ENCODE measurements at regions not wholly inside any gene's neighbourhood (a gene's known extent, or its start where the extent isn't known, plus 50 kb on each side); places are given as distances from the start of the nearest gene placed in this dataset.

DNA sequence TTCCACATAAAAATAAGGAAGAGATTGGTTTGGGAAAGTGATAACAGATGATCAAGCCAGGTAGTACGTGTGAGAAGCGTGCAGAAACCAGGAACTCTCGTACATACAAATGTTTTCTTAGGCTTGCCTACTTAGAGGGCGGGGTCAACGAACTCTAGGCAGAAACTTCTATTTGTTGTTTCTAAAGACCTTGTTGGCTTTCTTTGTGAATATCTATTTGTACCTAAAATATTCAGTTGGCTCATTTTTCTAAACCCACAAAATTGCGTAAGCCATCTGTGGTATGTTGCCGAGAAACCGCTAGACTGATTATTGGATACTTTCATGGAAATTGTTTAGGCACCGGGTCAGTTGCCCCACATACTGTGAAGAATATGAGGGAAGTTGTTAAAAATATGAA is 458.5 kb downstream of the MAT2B start:
- DNase-seq, result no peak

DNA sequence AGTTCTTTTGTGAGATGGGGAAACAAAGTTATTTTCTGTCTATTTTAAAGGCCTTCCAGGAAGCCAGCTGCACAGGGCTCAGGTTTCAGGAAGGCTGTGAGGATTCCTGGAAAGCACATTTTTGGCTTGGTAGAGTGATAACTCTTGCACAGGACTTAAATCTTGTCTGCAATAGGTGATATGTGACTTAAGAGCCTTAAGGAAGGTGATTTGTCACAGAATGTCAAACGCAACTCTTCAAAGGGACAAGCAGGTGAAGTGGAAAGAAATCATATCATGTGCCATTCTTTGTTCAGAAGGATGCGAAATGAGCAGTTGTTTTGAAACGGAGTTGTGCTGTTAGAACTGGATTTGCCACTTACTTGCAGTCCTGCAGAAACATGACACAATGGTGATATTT is 459.3 kb downstream of the MAT2B start:
- DNase-seq, result no peak

DNA sequence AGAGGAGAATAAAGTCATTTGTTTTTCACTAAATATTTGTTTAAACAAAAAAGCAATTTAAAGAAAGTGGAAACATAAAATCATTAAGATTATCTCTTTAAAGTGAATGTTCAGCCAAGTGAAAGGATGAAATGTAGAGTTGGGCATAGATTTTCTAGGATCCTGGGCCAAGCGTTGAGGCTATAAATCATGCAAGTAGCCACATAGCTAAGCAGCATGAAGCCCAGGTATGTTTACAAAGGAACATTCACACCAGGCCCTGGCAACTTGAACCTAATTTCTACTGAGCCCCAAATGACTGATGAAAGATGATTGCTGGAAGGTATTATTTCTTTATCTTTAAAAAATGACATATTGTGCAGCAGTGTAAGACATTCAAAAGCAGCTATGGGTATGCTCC is 461.8 kb downstream of the MAT2B start:
- DNase-seq, result no peak

DNA sequence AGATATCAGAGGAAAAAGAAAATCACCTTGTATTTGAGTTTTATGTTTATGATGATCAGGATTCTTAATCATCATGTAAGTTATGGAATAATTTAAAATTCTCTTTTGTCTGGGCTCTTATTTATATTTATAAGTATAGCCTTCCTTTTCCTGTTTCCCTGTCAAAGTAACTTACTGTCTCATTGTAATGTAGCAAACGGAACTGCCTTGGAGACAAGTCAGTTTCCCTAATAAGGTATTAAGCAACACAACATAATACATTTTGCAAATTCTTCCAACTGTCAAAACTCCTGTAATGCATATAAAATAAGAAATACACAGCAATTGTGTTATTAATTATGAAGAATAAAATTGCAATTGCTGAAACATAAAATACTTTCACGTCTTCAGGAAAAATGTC is 463.2 kb downstream of the MAT2B start:
- no peak for DNase-seq

DNA sequence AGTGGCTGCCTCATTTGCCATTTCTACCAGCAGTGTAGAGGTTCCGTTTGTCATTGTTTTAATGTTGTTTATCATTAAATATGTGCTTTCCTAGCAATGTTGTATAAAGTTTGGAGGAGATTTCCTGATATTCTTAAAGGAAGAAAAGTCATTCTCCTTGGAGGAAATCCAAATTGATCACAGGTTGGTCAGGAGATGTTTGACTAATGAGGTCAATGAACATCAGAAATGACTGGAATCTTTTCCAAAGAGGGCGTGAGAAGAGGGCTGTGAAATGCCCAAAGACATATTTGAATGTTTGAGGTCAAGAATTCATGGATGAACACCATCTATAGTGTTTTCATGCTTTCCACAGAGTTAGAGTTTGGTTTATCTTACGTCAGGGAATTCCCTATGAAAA is 471.3 kb downstream of the MAT2B start:
- DNase-seq, result no peak

DNA sequence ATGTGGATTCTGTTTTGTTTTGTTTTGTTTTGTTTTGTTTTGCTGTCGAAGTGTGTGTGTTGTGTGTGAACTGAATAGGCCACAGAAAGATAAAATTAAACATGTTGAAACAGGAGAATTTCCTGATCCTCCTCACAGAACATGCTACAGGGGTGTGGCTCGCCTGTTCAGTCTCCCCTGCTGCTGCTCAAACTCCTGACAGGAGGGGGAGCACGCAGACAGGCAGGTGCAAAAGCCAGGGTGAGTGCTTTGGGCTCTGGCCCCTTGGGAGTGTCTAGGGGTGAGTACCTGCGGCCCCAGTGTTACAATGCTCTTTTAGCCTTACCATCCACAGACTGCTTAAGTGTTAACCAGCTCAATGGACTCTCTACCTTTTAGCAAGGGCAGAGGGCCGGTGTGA is 473.5 kb downstream of the MAT2B start:
- no peak for DNase-seq

DNA sequence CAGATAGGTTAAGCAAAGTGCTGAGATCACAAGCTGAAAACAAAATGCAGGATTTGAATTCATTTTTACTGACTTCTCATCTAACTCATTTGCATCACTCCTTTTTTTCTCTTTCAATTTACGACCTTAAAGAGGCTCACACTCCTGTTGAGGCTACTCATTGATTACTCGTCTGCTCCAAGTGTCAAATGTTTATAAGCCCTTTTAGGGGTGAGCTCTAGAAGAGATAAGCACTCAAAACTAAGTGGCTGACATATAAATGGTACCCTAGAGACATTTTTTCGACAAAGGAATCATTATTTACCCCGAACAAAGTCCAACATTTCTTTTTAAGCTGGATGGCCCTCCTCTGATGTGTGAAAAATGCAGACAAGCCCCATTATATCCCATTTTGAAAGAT is 483.1 kb downstream of the MAT2B start:
- DNase-seq, result no peak

DNA sequence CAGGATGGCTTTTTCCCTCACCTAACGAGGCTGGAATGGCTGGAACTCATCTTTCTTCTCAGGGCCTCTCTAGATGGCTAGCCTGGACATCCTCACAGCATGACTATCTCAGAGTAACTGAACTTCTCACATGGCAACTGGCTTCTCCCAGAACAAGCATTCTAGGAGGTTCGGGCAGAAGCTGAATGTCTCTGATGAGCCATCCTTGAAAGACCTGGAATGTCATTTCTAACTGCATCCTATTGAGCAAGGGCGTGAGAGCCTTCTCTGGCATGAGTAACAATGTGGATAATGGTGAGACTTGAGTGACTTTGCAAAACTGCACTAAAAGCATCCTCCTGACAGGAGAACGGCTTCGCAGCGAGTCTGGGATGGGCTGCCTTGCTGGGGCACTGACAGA is 487.7 kb downstream of the MAT2B start:
- no peak for DNase-seq

DNA sequence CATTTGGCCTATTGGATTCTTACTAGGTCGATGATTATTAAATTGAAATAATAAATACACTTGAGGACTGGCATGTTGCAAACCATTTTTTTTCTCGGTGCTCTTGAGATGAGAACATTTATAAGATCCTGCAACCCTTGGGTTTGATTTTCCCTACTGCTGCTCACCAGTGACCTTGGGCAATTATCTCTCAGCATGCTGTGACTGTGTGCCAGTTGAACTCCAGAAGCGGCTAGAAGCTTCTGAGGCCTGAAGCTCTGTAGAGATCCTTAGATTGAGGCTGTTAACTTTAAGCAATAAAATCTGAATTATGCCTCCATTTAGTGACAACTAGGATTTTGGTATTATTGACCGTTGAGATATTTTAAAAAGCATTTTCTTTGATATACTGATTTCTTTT is 489.8 kb downstream of the MAT2B start:
- no peak for DNase-seq

DNA sequence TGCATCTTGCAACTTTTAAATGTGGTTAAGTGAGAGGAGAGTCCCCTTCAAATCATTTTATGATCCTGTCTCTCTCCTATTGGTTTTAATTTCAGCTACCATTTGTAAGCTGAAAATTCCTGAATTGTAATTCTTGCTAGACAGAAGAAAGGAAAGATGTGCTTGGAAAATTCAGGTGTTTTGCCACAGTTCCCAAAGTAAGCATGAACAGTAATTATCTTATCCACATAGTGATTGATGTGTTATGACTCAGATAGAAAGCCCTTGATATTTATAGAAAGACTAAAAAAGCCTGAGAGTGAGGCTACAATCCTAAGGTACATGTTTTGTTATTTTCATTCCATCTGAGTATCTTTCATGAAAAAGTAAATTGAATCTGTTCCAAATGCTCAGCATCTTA is 492.5 kb downstream of the MAT2B start:
- no peak for DNase-seq

DNA sequence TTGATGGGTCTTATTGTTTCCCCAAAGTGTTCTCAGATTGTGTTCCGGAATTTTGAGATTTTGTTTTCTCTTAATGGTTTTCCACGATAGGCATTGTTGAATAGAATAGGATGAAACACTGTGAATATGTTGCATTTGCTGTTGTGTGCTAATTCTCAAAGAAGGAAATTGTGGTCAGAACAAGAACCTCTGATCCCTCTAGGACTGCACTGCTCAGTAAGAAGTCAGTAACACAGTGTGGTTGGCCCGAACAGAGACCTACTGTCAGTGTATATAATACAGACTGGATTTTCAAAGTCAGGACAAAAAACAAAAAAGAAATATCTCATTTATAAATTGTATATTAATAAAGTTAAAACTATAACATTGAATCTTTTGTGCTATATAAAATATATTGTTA is 494.8 kb downstream of the MAT2B start:
- DNase-seq, result no peak

DNA sequence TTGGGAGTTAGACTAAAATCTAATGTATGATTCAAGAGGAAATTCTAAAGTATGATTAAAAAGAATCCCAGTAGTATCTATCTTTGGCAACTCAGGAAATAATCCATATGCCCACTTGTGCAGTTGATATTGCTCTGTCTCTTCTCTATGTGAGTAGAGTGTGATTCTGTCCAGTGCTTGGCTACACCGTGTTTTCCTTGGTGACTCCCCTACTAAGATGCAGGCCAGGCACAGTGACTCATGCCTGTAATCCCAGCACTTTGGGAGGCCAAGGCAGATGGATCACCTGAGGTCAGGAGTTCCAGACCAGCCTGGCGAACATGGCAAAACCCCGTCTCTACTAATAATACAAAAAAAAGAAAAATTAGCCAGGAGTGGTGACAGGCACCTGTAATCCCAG is 495.4 kb downstream of the MAT2B start:
- no peak for DNase-seq

DNA sequence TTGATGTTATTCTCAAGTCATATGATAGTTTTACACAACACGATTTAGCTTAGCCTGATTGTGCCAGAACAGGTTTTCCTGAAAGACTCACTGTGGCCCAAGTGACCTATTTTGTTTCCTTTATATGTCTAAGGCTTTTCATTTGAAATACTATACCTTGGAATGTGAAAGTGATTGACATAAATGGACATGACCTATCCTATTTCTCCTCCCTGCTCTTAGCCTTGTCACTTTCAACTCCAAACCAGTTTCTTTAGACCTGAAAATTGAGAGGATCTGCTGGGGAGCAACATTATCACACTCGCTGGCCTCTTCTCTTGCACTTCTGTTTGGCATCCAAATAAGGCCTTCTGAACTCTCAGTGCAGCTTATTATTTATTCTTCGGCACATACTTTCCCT is 496.8 kb downstream of the MAT2B start:
- no peak for DNase-seq

DNA sequence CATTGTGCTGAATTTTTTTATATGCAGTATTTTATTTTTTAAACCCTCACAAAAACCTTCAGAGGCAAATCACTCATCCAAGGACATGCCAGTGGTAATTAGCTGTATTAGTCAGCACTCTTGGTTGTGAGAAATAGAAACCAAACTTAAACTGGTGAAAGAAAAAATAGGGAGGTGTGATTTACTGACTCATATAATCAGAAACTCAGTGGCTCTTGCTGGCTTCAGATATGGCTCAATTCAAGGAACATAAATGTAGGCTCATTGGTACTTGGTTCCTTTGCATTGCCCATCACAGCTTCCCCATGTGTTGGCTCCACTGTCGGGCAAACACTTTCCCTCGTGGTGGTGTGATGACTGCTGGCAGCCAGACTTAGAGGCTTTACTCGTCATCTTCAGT is 497.2 kb downstream of the MAT2B start:
- no peak for DNase-seq

DNA sequence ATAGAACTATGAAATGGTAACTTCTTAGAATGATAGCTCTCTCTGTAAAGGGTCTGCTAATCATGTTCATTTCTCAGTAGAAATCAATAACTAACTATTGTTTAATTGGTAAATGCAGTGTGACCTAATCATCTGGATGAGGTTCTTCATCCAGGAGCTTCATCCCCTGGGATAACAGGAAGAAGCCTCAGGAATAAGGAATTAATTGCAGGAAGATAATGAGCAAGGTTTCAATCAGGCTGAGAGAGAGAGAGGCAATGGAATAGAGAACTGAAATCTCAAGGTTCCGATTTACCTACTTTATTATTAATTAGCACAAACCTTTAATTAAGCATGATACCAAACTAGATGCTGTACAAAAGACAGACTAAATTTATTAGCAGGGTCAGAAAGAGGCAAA is 499.7 kb downstream of the MAT2B start:
- DNase-seq, result no peak

DNA sequence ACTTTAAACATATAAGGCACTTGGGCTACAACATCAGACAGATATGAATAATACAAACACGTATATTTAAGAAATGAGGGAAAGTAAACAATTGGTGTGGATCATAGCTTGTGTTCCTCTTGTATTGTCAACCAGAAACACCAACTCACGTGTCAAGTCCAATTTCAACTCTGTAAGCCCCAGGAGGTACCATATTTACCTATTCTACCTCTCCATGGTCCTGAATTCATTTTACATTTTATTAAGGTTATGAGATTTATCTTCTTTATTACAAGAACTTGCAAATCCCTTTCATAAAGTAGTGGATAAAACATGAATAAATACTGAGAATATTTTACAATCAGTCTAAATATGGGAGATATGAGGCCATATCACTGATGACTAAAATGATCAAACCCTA is 501.6 kb downstream of the MAT2B start:
- no peak for DNase-seq

DNA sequence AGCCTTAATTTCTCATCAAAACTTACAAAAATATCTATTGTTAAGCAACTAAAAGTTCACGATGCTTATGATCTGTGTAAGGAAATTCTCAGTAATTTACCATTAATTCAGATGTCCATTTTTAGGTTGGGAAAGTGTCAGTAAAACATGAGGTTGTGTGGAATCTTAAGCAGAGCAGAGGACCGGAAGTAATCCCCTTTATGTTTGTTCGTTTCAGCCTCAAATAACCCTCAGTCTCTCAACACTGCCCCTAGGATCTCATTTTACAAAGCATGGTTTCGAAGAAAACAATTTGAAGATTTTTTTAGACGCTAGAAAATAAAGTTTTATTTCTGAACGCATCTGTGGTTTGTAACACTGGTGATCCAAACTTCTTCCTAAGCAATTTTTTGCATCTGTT is 504.2 kb downstream of the MAT2B start:
- DNase-seq, result no peak

DNA sequence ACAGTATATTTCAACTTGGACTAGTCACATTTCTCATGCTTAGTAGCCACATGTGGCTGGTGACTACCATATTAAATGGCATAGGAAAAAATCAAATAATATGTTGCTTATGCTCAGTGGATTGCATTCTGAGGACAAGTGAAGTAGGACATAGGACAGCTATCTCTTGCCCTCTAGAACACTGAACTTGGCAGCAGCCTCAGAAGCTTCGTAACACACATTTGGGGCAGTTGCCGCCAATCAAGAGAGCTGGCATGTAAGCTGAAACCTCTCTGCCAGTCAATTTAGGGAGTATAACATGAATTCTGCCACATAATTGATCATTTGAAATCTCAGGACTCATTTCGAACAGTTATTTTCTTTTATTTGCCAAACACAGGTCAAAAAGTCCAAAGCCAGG is 505.5 kb downstream of the MAT2B start:
- no peak for DNase-seq

DNA sequence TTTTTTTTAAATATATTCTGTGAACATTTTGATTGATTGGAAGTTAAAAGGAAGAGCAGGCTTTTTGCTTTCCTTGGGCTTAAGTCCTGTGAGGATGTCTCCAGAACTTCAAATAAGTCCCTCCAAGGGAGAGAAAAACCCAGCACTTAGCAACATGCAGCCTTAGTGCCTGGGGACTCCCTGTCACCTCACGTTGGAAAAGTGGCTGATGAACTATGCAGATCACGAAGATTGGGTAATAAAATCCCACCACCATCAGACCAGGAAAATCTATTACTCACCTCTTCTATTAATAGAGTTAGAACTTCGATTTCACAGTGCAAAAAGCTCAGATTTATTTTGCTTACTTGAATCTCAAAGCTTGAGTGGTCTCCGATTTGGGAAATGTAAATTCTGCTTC is 507.0 kb downstream of the MAT2B start:
- no peak for DNase-seq

DNA sequence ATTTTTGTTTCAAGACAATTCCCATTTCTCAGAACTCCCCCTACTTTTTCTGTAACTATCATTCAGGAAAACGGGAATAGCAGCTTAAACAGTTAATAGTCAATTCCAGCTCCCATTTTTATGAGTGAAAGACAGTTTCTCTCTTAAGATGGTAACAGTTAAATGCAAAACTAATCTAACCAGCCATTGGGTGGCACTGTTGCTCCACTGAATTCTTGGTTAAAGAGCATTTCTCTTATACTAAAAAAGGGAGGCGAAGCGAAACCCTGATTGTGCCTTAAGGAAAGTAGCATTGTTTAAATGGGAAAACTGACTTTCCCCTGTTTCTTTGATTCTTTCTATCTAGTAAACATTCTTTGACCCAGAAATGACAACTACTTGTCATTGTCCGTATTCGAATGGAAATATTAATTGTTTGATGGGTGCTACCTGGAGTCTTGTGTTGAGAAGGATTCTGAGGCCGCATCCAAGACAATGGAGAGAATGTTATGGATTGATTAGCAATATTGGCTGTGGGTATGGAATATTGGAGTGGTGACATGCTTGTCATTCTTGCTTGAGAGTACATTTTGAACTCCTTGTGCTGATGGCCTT is 507.8 kb downstream of the MAT2B start:
- DNase-seq, result peak; percentile 43

DNA sequence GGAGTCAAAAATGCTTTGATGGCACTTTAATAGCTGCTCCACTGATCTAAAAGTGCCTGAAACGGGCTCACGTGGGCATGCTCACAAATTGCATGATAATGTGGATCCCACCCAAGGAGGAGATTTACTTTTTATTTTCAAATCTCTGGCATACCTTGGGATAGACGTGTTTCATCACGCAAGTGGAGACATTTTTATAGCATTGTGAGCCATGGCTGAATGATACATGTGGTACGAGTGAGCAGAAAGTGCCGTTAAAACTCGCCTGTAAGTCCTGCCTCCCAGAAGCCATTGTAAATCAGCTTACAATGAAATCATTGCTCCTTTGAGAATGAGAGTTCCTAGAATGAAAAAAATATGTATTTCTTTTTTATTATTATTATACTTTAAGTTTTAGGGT is 514.7 kb downstream of the MAT2B start:
- DNase-seq, result no peak

DNA sequence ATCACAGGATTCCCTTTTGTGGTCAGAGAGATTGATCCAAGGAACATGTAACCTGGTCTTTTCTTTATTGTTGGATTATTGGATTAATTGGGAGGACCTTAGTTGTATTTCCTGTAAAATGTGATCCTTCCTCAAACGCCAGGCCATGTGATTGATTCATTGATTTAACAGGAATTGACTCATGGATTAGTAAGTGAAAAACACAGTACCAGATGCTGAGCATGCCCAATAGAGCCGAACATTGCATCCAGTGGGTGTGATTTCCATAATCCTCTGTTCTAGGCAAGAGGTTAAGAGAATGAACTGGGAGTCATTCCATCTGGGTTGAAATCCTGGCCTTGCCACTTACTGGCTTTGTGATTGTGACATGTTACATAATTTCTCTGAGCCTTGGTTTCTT is 522.3 kb downstream of the MAT2B start:
- no peak for DNase-seq

DNA sequence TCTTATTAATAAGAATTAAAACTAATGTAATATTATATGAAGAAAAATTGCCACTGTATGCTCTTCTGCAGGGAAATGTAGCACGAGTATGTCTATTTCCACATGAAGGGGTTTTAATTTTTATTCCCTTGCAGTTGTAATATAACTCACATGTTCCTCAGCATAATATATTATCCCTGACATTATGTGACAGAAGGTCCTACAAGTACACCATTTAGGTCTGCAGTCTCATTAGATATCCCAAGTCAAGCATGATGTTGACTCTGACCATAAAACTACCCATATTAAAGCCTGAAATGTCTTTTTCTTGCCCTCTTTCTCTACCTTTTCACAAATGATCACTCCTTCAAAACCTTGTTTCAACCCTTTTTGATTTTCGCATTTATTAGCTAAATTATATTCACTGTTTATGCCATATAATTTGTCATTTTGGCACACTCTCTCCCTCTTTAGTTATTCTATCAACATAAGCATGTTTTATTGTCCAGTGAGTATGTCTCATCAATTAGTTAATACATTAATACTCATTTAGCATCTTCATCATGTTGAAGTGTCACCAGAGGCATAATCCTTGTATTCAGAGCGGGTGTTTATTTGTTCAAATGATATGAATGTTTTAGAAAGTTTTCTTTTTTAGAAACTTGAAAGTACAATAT is 532.8 kb downstream of the MAT2B start:
- no peak for DNase-seq

DNA sequence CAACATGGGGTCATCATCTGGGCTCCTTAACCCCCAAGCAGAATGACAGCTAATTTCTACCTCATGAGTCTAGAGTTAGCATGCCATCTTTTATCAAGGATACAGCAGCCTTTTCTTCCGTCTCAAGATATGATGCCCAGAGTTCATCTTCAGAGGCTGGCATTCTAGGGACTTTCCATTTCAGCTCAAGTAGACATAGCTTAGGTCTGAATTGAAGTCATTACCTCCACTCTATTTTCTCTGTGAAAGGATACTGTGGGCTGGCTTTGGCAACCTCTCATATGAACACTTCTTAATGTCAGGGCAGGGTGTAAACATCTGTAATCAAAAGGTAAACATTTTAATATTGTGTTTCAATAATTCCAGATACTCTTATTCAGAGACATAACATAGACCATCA is 535.7 kb downstream of the MAT2B start:
- DNase-seq, result no peak

DNA sequence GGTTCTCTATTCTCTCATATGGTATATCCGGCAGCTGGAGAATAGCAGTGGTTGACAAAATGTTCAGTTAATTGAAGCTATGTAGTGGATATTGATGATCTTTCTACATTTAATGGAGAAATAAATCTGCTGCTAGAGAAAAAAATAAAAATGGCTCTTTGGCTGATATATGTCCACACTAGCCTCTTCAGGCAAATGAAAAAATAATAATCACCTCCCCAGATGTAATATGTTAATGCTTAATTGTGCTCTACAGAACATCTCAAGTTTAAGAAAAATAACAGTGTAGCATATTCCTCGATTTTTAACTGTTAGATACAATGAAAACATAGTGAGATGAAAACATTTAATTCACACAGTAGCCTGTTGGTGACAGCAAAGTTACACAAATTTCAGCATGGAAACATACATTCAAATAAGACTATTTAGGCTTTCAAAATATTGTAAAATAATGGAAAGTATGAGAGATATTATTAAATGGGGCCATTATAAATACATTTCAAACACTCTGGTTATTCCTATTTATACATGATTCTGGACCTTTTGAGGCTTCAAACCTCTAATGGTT is 543.0 kb downstream of the MAT2B start:
- no peak for DNase-seq

Data from activated CD4-positive, alpha-beta T cell treated with anti-CD3 and anti-CD28 coated beads for 48 hours (primary cell).